ENCODE measurements at regions not wholly inside any gene's neighbourhood (a gene's known extent, or its start where the extent isn't known, plus 50 kb on each side); places are given as distances from the start of the nearest gene placed in this dataset.

DNA sequence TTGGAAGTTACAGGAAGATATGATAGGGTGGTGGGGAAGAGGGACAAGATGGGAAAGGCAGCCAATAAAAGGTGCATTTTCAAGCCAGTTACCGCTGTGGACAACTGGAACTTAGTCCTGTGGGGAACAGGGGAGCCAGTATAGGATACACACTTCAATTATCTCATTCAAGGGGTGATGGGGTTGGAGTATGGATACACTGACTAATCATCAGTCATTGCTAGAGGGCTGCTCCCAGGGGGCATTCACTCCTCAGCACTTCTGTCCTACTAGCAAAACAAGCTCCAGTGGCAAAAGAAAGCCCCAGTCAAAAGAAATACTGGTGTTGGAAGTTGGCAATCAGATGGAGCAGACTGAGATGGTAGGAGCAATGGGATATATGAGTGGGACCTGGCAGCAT, 183.4 kb upstream of the GADL1 start:
- Histone ChIP-seq H3K4me1 (ENCODE audit: low read depth, poor library complexity, severe bottlenecking) (no peaks in the 10 kb centered on the region), H3K27me3 (ENCODE audit: insufficient read depth, low read depth) (no peaks in the 10 kb centered on the region), H4K20me1 (ENCODE audit: insufficient read depth) (no peaks in the 10 kb centered on the region), H2AFZ (ENCODE audit: low read depth) (no peak overlapping the region), H3K9ac (no peak overlapping the region), H3K36me3 (ENCODE audit: insufficient read depth) (no peaks in the 10 kb centered on the region), H3K4me3 (IDR thresholded peaks at IDR 0.05; ENCODE audit: insufficient read depth, low read depth, low read length) (no peak overlapping the region), H3K4me2 (no peak overlapping the region), H3K79me2 (ENCODE audit: insufficient read depth, low read depth) (no peaks in the 10 kb centered on the region), H3K27ac (no peak overlapping the region)
- TF ChIP-seq, protein P1, sequence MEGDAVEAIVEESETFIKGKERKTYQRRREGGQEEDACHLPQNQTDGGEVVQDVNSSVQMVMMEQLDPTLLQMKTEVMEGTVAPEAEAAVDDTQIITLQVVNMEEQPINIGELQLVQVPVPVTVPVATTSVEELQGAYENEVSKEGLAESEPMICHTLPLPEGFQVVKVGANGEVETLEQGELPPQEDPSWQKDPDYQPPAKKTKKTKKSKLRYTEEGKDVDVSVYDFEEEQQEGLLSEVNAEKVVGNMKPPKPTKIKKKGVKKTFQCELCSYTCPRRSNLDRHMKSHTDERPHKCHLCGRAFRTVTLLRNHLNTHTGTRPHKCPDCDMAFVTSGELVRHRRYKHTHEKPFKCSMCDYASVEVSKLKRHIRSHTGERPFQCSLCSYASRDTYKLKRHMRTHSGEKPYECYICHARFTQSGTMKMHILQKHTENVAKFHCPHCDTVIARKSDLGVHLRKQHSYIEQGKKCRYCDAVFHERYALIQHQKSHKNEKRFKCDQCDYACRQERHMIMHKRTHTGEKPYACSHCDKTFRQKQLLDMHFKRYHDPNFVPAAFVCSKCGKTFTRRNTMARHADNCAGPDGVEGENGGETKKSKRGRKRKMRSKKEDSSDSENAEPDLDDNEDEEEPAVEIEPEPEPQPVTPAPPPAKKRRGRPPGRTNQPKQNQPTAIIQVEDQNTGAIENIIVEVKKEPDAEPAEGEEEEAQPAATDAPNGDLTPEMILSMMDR (conservative IDR thresholded peaks at IDR 0.05; ENCODE audit: low read depth, low read length): no peak

DNA sequence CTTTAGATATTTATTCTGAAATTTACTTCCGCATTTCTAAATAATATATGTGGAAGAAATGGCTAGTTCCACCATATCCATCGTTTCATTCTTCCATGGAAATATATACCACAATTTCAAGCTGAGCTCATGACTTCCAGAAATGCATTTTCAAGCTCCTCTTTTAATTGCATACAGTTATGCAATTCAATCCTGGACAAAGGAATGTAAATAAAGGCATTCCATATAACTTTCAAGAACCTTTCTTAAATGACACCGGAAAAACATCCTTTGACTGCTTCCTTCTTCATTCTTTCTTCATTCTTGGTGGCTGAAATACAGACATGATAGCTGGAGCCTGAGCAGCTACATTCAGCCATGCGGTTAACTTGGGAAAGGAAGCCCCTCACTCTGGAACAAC, 185.2 kb upstream of the GADL1 start:
- Histone ChIP-seq H2AFZ (ENCODE audit: low read depth) (no peak overlapping the region), H3K4me2 (no peak overlapping the region), H3K36me3 (ENCODE audit: insufficient read depth) (no peaks in the 10 kb centered on the region), H3K27me3 (ENCODE audit: insufficient read depth, low read depth) (no peaks in the 10 kb centered on the region), H3K4me1 (ENCODE audit: low read depth, poor library complexity, severe bottlenecking) (no peaks in the 10 kb centered on the region), H3K4me3 (IDR thresholded peaks at IDR 0.05; ENCODE audit: insufficient read depth, low read depth, low read length) (no peak overlapping the region), H3K79me2 (ENCODE audit: insufficient read depth, low read depth) (no peaks in the 10 kb centered on the region), H3K27ac (no peak overlapping the region), H3K9ac (no peak overlapping the region), H4K20me1 (ENCODE audit: insufficient read depth) (no peaks in the 10 kb centered on the region)
- TF ChIP-seq, protein P1 (conservative IDR thresholded peaks at IDR 0.05; ENCODE audit: low read depth, low read length): no peak

DNA sequence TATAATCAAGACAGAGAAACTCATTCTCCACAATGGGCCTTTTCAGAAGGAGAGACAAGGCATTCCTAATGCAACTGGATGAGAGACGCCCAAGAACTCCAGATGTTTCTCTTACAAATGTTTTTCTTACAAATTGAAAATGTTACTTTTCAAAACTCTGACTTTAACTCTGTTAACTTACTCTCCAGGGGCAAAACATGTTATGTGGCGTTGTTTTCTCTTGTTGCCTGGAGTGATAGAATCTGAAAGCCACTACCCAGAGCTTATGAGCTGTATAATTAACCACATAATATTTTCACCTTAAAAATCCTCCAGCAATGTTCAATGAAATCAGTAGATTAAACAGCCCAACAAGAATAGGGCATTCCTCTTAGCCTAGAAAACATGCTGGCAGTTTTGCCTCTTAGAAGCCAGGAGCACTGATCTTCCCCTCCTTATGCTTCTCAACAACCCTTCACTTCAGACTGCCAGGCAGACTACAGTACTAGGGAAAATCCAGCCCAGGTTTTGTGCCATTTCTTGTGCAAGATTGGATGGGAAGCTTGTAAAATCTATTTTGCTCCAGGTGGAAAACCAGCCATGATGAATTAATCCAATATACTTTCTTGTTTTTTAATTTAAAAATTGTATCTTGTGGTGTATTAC, 186.7 kb upstream of the GADL1 start:
- H3K27me3 ChIP-seq (ENCODE audit: insufficient read depth, low read depth): no peaks in the 10 kb centered on the region
- no peak overlapping the region for H3K4me2 ChIP-seq
- H4K20me1 ChIP-seq (ENCODE audit: insufficient read depth): no peaks in the 10 kb centered on the region
- no peaks in the 10 kb centered on the region for H3K36me3 ChIP-seq (ENCODE audit: insufficient read depth)
- no peak overlapping the region for H2AFZ ChIP-seq (ENCODE audit: low read depth)
- no peak overlapping the region for H3K27ac ChIP-seq
- no peak overlapping the region for H3K9ac ChIP-seq
- TF ChIP-seq, protein P1 (conservative IDR thresholded peaks at IDR 0.05; ENCODE audit: low read depth, low read length): no peak
- no peak overlapping the region for H3K4me3 ChIP-seq (IDR thresholded peaks at IDR 0.05; ENCODE audit: insufficient read depth, low read depth, low read length)
- H3K79me2 ChIP-seq (ENCODE audit: insufficient read depth, low read depth): no peaks in the 10 kb centered on the region
- no peaks in the 10 kb centered on the region for H3K4me1 ChIP-seq (ENCODE audit: low read depth, poor library complexity, severe bottlenecking)

DNA sequence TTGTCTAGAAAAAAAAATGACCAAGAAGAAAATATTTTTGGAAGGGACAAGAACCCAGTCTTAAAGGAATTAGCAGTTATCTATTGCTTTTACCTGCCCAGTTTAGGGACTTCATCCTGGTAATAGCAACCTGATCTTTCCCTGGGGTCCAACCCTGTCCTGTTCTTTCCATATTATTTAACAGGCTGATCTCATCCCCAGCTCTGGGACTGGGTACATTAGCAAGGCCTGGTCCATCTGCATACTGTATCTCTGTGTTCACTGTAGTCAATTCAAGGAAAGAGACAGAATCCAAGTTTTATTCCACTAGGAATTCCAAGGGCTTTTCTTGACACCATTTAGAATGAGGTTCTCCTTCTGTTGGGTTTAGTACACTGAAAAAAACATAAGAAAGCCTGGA, 191.7 kb upstream of the GADL1 start:
- Histone ChIP-seq H3K27me3 (ENCODE audit: insufficient read depth, low read depth) (no peaks in the 10 kb centered on the region), H3K4me1 (ENCODE audit: low read depth, poor library complexity, severe bottlenecking) (no peaks in the 10 kb centered on the region), H4K20me1 (ENCODE audit: insufficient read depth) (no peaks in the 10 kb centered on the region), H3K36me3 (ENCODE audit: insufficient read depth) (no peaks in the 10 kb centered on the region), H2AFZ (ENCODE audit: low read depth) (no peak overlapping the region), H3K27ac (no peak overlapping the region), H3K4me2 (no peak overlapping the region), H3K9ac (no peak overlapping the region), H3K79me2 (ENCODE audit: insufficient read depth, low read depth) (no peaks in the 10 kb centered on the region), H3K4me3 (IDR thresholded peaks at IDR 0.05; ENCODE audit: insufficient read depth, low read depth, low read length) (no peak overlapping the region)
- TF ChIP-seq, protein P1 (conservative IDR thresholded peaks at IDR 0.05; ENCODE audit: low read depth, low read length): no peak
